ENCODE measurements at regions not wholly inside any gene's neighbourhood (a gene's known extent, or its start where the extent isn't known, plus 50 kb on each side); places are given as distances from the start of the nearest gene placed in this dataset.
"Not testable (repeated sequence)": the region's sequence is repeated elsewhere in the genome, so short reads cannot be mapped to it uniquely, and the experiment has no call there.

- H3K27ac ChIP-seq = no peak overlapping the region
- DNase-seq (no peak), ATAC-seq (ENCODE audit: low FRiP score in 2 of 2) (no peak)
- H3K9me3 ChIP-seq = peaks cover 0 to 3% (median 0%) of the 10 kb centered on the region in 4 donors
- no peak overlapping the region for H3K4me3 ChIP-seq
- H3K36me3 ChIP-seq = no peaks in the 10 kb centered on the region
- H3K4me1 ChIP-seq = no peaks in the 10 kb centered on the region
- no peaks in the 10 kb centered on the region for H3K27me3 ChIP-seq
- 61 to 63% methylated on average over 5 of the region's 5 CpGs for WGBS, 2 donors
- no peak for TF ChIP-seq EP300 (IDR thresholded peaks at IDR 0.05)
- TF ChIP-seq CTCF (IDR thresholded peaks at IDR 0.05) = no peak
- no peak for TF ChIP-seq POLR2AphosphoS5 (IDR thresholded peaks at IDR 0.05)
- TF ChIP-seq POLR2A (IDR thresholded peaks at IDR 0.05) = no peak
Observed at GRCh38 chr1:109840011-109840629, 70.5 kb upstream of the CSF1 start.

GRCh38 chr1:109839276-109839675, 71.4 kb upstream of the CSF1 start:
- not testable (repeated sequence) for H3K36me3 ChIP-seq; H3K27ac ChIP-seq; H3K27me3 ChIP-seq; H3K4me3 ChIP-seq; DNase-seq; H3K4me1 ChIP-seq; H3K9me3 ChIP-seq; ATAC-seq (ENCODE audit: low FRiP score in 2 of 2)
- WGBS, 2 donors = 90 to 100% methylated on average over 1 of the region's 1 CpG

GRCh38 chr1:109838838-109839240, 71.8 kb upstream of the CSF1 start:
- H3K36me3 ChIP-seq = no peaks in the 10 kb centered on the region
- 90 to 92% methylated on average over 4 of the region's 4 CpGs for WGBS, 2 donors
- H3K4me3 ChIP-seq = no peak overlapping the region
- H3K27ac ChIP-seq = no peak overlapping the region
- no peaks in the 10 kb centered on the region for H3K4me1 ChIP-seq
- H3K27me3 ChIP-seq = no peaks in the 10 kb centered on the region
- ATAC-seq (ENCODE audit: low FRiP score in 2 of 2) (no peak), DNase-seq (no peak)
- H3K9me3 ChIP-seq = peaks cover 0 to 3% (median 0%) of the 10 kb centered on the region in 4 donors
- no peak for TF ChIP-seq POLR2A (IDR thresholded peaks at IDR 0.05)
- no peak for TF ChIP-seq POLR2AphosphoS5 (IDR thresholded peaks at IDR 0.05)
- no peak for TF ChIP-seq EP300 (IDR thresholded peaks at IDR 0.05)
- TF ChIP-seq CTCF (IDR thresholded peaks at IDR 0.05) = no peak

- Histone ChIP-seq H3K4me3 (no peak overlapping the region), H3K27ac (no peak overlapping the region), H3K9me3 (peaks cover 0 to 3% (median 0%) of the 10 kb centered on the region in 4 donors), H3K4me1 (no peaks in the 10 kb centered on the region), H3K36me3 (no peaks in the 10 kb centered on the region), H3K27me3 (no peaks in the 10 kb centered on the region)
- WGBS, 2 donors = 94 to 100% methylated on average over 2 of the region's 2 CpGs
- DNase-seq (no peak), ATAC-seq (ENCODE audit: low FRiP score in 2 of 2) (no peak)
- no peak for TF ChIP-seq CTCF (IDR thresholded peaks at IDR 0.05)
- TF ChIP-seq POLR2AphosphoS5 (IDR thresholded peaks at IDR 0.05) = no peak
Observed at GRCh38 chr1:109837852-109838570, 72.6 kb upstream of the CSF1 start.

GRCh38 chr1:109835645-109836044, 71.9 kb upstream of the EPS8L3 start:
- ATAC-seq (ENCODE audit: low FRiP score in 2 of 2); H3K36me3 ChIP-seq; H3K27ac ChIP-seq; DNase-seq; H3K9me3 ChIP-seq; H3K27me3 ChIP-seq; H3K4me1 ChIP-seq; H3K4me3 ChIP-seq: not testable (repeated sequence)
- 90 to 93% methylated on average over 6 of the region's 6 CpGs for WGBS, 2 donors

- no peaks in the 10 kb centered on the region for H3K27me3 ChIP-seq
- peaks cover 0 to 9% (median 0%) of the 10 kb centered on the region in 4 donors for H3K9me3 ChIP-seq
- H3K36me3 ChIP-seq = no peaks in the 10 kb centered on the region
- no peaks in the 10 kb centered on the region for H3K4me1 ChIP-seq
- no peak overlapping the region for H3K4me3 ChIP-seq
- H3K27ac ChIP-seq = no peak overlapping the region
- ATAC-seq (ENCODE audit: low FRiP score in 2 of 2) (no peak), DNase-seq (no peak)
- TF ChIP-seq CTCF (IDR thresholded peaks at IDR 0.05) (no peak), POLR2A (IDR thresholded peaks at IDR 0.05) (no peak), EP300 (IDR thresholded peaks at IDR 0.05) (no peak), POLR2AphosphoS5 (IDR thresholded peaks at IDR 0.05) (no peak)
Observed at GRCh38 chr1:109834951-109835350, 71.2 kb upstream of the EPS8L3 start.

All from upper lobe of left lung (tissue), 6 donors.